ENCODE measurements at regions not wholly inside any gene's neighbourhood (a gene's known extent, or its start where the extent isn't known, plus 50 kb on each side); places are given as distances from the start of the nearest gene placed in this dataset.

DNA sequence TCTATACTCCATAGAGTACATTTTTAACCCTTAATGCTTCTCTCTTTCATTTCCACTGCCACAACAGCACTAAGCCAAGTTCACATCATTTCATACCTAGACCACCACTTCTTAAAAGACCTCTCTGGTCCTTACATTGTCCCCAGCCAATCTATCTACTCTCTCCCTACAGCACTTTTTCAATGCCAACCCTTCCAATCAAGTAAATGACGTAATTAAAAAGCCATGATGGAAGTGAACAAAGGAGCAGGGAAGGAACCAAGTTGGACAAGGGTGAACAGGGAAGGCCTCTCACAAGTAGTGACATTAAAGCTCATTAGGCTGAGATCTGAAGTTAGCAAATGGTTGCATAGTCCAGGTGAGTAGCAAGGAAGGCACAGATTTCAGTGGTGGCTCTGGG, 195.1 kb upstream of the CCDC150 start:
- no peak overlapping the region for H3K27ac ChIP-seq
- TF ChIP-seq, protein P1, sequence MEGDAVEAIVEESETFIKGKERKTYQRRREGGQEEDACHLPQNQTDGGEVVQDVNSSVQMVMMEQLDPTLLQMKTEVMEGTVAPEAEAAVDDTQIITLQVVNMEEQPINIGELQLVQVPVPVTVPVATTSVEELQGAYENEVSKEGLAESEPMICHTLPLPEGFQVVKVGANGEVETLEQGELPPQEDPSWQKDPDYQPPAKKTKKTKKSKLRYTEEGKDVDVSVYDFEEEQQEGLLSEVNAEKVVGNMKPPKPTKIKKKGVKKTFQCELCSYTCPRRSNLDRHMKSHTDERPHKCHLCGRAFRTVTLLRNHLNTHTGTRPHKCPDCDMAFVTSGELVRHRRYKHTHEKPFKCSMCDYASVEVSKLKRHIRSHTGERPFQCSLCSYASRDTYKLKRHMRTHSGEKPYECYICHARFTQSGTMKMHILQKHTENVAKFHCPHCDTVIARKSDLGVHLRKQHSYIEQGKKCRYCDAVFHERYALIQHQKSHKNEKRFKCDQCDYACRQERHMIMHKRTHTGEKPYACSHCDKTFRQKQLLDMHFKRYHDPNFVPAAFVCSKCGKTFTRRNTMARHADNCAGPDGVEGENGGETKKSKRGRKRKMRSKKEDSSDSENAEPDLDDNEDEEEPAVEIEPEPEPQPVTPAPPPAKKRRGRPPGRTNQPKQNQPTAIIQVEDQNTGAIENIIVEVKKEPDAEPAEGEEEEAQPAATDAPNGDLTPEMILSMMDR (conservative IDR thresholded peaks at IDR 0.05): no peak

DNA sequence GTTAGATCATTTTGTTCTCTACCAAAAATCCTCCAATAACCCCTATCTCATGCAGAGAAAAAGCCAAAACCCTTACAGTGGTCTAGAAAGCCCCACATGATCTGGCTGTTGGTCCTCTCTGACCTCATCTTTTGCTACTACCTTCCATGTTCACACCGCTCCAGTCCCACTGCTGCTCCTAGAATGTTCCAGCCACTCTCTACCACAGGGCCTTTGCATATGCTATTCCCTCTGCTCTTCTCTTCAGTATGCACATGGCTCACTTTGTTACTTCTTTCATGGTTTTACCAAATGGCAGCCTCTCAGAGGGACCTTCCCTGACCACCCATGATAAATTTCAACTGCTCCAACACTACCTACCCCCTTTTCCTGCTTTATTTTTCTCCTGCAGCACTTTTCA, 193.5 kb upstream of the CCDC150 start:
- TF ChIP-seq, protein P1 (conservative IDR thresholded peaks at IDR 0.05): no peak
- H3K27ac ChIP-seq: no peak overlapping the region

DNA sequence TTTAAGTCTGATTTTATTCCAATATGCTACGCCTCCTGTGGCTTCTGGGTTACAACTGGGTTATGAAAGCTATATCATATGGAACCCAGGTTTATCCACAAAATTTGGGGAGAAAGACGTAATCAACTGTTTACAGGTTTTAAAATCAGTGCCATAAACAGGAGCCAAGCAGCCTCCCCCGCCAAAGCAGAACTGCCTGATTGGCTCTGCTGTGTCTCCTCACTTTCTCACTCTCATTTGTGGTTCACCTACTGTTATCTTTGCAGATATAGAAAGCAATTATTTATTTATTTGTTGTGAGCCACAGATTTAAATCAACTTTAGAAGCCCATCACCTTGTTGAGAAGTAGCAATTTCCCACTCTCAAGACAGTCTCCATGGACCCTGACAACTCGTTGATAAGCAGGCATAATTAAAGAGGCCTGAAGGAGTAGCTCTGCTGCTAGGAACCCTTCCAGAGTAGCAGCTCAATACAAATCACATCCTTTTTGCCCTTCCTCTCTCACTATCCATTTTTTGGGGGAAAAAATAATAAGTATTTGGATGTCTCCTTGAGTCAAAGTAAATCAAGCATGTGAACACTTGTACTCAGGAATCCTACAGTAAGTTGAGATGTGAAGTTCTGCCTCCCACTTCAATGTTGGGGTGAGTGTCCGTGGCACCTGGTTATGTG, 191.0 kb upstream of the CCDC150 start:
- TF ChIP-seq, protein P1 (conservative IDR thresholded peaks at IDR 0.05): no peak
- H3K27ac ChIP-seq: no peak overlapping the region

DNA sequence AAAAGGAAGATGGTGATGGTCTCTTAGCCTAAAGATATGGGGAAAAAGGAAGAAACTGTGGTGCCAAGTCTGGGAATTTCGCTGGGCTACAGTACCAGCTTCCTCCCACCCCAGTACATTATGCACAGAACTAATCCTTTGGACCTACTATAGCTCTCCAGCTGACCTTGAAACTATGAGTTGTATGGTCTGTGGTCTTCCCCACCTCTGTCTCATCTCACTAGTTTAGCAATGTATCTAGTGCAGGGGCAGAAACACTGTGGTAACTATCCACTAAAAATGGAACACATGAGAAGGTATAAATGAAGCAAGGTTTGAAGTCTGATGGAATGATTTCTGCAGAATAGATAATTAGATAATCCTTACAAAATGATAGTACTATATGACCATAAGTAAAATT, 190.4 kb upstream of the CCDC150 start:
- H3K27ac ChIP-seq: no peak overlapping the region
- TF ChIP-seq, protein P1 (conservative IDR thresholded peaks at IDR 0.05): no peak

DNA sequence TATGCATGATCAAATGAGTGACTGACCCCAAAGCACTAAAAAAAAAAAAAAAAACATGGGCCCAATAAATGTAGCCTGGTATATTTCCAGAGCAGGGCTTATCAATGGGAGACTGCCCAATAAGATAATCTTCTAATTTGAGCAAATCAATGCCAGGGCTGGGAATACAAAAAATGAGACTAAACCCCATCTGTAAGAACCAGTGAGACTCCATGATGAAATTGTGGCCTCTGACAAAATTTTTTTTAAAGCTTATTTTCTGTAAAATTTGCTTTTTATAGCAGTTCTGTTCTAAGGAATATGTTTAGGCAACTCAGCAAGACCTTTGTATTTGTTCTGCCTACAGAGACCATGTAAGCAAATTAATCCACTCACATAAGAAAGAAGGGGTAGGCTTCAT, 186.8 kb upstream of the CCDC150 start:
- no peak overlapping the region for H3K27ac ChIP-seq
- TF ChIP-seq, protein P1 (conservative IDR thresholded peaks at IDR 0.05): no peak

DNA sequence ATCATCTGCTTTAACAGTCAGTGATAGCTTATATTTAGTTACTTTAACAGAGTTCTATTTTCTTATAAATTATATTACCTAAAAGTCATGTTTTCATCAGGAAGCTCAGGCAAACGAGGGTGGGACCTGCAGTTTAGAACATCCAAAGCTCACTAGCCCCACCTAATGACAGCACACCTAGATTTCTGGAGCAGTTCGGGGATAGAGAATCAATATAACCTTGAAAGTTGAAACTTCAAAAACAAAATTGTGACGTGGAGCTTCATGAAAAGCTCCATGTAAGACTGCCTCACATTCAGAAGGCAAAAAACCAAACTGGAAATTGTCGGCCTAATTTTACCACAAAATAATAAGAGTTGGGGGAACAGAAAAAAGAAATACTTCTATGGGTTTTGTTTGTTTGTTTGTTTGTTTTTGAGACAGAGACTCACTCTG, 185.9 kb upstream of the CCDC150 start:
- TF ChIP-seq, protein P1 (conservative IDR thresholded peaks at IDR 0.05): peak; percentile 75
- H3K27ac ChIP-seq: no peak overlapping the region

DNA sequence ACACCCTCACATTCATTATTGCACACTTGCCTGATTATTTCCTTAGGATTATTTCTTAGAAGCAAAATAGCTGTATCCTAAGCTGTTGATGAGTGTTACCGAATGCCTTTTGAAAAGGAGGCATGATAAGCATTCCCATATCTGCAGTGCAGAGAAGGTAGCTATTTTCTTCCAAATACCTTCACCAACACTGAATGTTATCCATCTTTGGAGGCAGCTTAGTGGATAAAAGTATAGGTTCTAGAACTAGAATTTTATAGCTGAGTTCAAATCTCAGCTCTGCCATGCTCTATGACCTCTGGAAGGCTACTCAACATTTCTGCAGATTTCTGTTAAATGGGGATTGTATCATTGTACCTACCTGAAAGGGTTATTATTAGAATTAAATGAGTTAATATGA, 185.0 kb upstream of the CCDC150 start:
- TF ChIP-seq, protein P1 (conservative IDR thresholded peaks at IDR 0.05): no peak

More for the DNA sequence above, 185.0 kb upstream of the CCDC150 start:
- H3K27ac ChIP-seq: no peak overlapping the region

Data from VCaP (cell line).